ENCODE measurements at regions not wholly inside any gene's neighbourhood (a gene's known extent, or its start where the extent isn't known, plus 50 kb on each side); places are given as distances from the start of the nearest gene placed in this dataset.

GRCh38 chr2:58812771-58813344, 571.7 kb upstream of the FANCL start:
- TF ChIP-seq TAF1 (IDR thresholded peaks at IDR 0.05; ENCODE audit: borderline replicate concordance, low read depth, low read length): no peak
- no peak for TF ChIP-seq SIN3A (IDR thresholded peaks at IDR 0.05; ENCODE audit: low read depth, low read length)
- no peak for TF ChIP-seq SREBF2 (IDR thresholded peaks at IDR 0.05; ENCODE audit: low read length)
- no peak for TF ChIP-seq CTCF (IDR thresholded peaks at IDR 0.05 in 2 of 3, conservative IDR thresholded peaks at IDR 0.05 in 1 of 3; ENCODE audit: control insufficient read depth in 2 of 3, extremely low read depth in 1 of 3, insufficient read depth in 1 of 3, low read depth in 3 of 3, low read length in 3 of 3)
- TF ChIP-seq USF2 (IDR thresholded peaks at IDR 0.05; ENCODE audit: borderline replicate concordance, low read depth, low read length): no peak

Data from GM12878 (cell line).